ENCODE measurements at regions not wholly inside any gene's neighbourhood (a gene's known extent, or its start where the extent isn't known, plus 50 kb on each side); places are given as distances from the start of the nearest gene placed in this dataset.

DNA sequence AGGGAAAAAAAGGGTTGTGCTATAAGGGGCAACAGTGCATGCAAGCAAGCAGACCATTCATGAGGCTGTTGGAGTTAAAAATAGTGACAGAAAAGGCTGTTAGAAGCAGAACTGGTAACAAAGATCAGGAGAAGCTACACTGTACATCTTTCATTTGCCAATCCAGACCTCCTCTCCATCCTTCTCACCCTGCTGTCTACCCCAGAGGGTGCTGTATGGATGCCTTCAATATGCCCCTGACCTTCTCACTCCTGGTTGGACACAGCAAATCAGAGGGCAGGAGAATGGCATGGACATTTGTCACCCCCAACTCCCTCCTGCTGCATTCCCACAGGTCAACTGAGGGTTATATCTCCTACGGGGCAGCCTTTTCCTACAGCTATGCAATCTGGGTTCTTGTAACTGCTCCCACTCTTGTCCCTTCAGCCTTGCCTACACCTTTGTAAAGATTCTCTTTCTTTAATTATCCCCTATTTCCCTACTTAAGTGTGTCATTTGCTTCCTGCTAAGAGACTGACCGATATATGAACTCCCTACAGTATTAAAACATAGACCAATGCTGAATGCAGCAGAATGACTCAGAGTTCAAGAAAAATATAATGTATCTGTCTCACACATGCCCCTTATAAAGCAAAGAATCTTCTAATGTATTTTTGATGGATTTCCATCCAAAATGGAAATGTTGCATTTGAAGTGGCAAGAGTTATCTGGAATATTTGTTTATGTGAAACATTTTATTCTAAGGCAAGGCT lies 169.2 kb upstream of the NCKAP5 start:
- Histone ChIP-seq H3K9me3 (no peaks in the 10 kb centered on the region), H3K4me1 (no peaks in the 10 kb centered on the region), H3K27me3 (ENCODE audit: low read depth) (no peaks in the 10 kb centered on the region), H3K36me3 (replicated peaks) (no peaks in the 10 kb centered on the region), H3K4me3 (no peak overlapping the region)
- in situ Hi-C loops (cut with MboI; ENCODE audit: low sequenced_read_pairs), result no loop called here
- DNase-seq (ENCODE audit: low spot score in 2 of 2), result no peak

- DNase-seq (ENCODE audit: low spot score in 2 of 2), result no peak
- in situ Hi-C loops (cut with MboI; ENCODE audit: low sequenced_read_pairs), result no loop called here
- Histone ChIP-seq H3K36me3 (replicated peaks) (no peaks in the 10 kb centered on the region), H3K27me3 (ENCODE audit: low read depth) (no peaks in the 10 kb centered on the region), H3K4me3 (no peak overlapping the region), H3K4me1 (no peaks in the 10 kb centered on the region), H3K9me3 (no peaks in the 10 kb centered on the region)
Observed at GRCh38 chr2:133739039-133739438, 170.8 kb upstream of the NCKAP5 start.

DNA sequence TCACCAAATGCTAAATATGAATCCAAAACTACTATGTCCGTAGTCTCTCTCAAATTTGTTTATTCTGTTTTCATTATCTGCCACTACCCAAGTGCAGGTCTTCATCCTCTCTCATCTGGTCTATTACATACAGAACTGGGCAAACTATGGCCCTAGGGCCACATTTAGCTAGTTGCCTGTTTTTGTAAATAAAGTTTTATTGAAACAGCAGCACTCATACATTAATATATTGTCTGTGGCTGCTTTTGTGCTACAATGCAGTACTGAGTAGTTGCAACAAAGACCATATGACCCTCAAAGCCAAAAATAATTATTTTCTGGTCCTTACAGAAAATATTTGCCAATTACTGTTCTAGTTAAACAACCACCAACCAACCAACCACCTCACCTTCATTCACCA lies 172.2 kb upstream of the NCKAP5 start:
- Histone ChIP-seq H3K4me3 (no peak overlapping the region), H3K36me3 (replicated peaks) (no peaks in the 10 kb centered on the region), H3K4me1 (no peaks in the 10 kb centered on the region), H3K9me3 (no peaks in the 10 kb centered on the region), H3K27me3 (ENCODE audit: low read depth) (no peaks in the 10 kb centered on the region)
- DNase-seq (ENCODE audit: low spot score in 2 of 2), result no peak
- in situ Hi-C loops (cut with MboI; ENCODE audit: low sequenced_read_pairs), result no loop called here

GRCh38 chr2:133748007-133748700 lies 179.9 kb upstream of the NCKAP5 start:
- DNase-seq (ENCODE audit: low spot score in 2 of 2), result no peak
- Histone ChIP-seq H3K9me3 (no peaks in the 10 kb centered on the region), H3K36me3 (replicated peaks) (no peaks in the 10 kb centered on the region), H3K4me1 (no peaks in the 10 kb centered on the region), H3K27me3 (ENCODE audit: low read depth) (peaks cover 6% of the 10 kb centered on the region; the same call in 1 of the 2 replicates), H3K4me3 (no peak overlapping the region)
- in situ Hi-C loops (cut with MboI; ENCODE audit: low sequenced_read_pairs), result no loop called here

DNA sequence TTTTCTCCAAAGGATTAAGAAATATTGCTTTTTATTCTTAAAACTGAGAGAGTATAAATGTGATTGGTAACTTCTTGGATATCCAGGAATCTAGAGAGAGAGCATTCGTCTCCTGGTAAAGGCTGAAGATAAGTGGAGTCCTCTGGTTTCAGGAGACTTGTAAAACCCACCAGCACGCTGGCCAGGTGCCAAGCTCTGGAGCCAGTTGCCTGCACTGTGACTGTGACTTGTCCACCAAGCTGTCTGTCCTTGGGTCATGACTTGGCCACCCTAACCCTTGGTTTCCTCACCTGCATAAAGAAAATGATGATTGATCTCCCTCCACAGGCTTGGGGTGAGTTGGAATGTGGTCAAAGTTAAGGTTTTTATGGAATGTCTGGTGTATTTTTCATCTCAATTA lies 185.4 kb upstream of the NCKAP5 start:
- in situ Hi-C loops (cut with MboI; ENCODE audit: low sequenced_read_pairs), result no loop called here
- Histone ChIP-seq H3K4me3 (no peak overlapping the region), H3K4me1 (peaks cover 8% of the 10 kb centered on the region), H3K27me3 (ENCODE audit: low read depth) (peaks cover 6% of the 10 kb centered on the region; the same call in 1 of the 2 replicates), H3K9me3 (no peaks in the 10 kb centered on the region), H3K36me3 (replicated peaks) (no peaks in the 10 kb centered on the region)
- peak in 1 of 2 experiments; percentile 8 for DNase-seq (ENCODE audit: low spot score in 2 of 2)

DNA sequence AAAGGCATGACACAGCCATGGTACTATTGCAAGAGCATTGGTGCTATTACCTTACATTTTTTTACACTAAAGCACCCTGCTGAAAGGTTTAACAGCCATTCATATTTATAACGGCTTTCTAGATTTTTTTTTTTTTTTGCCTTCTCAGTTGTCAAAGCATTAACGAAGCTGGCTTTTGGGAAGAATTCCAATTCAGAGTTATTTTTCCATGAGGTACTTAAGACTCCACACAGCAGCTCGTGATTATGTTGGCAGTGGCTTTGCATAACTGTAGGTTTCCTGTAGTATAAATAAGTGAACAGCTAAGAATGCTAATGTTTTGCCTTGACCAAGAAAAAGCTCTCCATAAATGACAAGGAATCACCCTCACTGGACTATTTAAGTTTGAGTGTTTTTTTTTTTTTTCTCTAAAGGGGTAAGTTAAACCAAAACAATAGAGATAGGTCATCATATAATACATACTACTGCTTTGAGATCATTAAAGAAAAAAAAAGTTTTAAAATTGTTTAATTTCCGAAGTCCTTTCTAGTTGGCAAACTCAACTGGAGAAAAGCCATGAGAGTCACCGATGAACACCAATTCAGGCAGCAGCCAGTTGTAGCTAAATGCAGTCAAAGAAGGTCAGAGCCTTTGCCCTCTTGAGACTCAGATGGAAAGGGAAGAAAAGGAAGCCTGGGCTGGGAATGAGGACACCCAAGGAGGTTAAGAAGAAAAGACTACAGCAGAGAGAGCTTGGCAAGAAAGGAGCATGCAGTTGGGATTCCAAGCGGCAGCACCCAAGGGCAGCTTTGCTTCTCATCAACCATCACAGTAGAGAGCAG lies 187.4 kb upstream of the NCKAP5 start:
- in situ Hi-C loops (cut with MboI; ENCODE audit: low sequenced_read_pairs), result no loop called here

GRCh38 chr2:133756833-133757232 lies 188.6 kb upstream of the NCKAP5 start:
- Histone ChIP-seq H3K4me1 (peaks cover 8% of the 10 kb centered on the region), H3K36me3 (replicated peaks) (no peaks in the 10 kb centered on the region), H3K27me3 (ENCODE audit: low read depth) (no peaks in the 10 kb centered on the region), H3K4me3 (no peak overlapping the region), H3K9me3 (no peaks in the 10 kb centered on the region)
- in situ Hi-C loops (cut with MboI; ENCODE audit: low sequenced_read_pairs), result no loop called here
- no peak for DNase-seq (ENCODE audit: low spot score in 2 of 2)

More for the DNA sequence above, 187.4 kb upstream of the NCKAP5 start:
- Histone ChIP-seq H3K36me3 (replicated peaks) (no peaks in the 10 kb centered on the region), H3K4me3 (no peak overlapping the region), H3K4me1 (peaks cover 8% of the 10 kb centered on the region), H3K27me3 (ENCODE audit: low read depth) (peaks cover 6% of the 10 kb centered on the region; the same call in 1 of the 2 replicates), H3K9me3 (no peaks in the 10 kb centered on the region)
- DNase-seq (ENCODE audit: low spot score in 2 of 2), result peak; percentile 17 to 75

DNA sequence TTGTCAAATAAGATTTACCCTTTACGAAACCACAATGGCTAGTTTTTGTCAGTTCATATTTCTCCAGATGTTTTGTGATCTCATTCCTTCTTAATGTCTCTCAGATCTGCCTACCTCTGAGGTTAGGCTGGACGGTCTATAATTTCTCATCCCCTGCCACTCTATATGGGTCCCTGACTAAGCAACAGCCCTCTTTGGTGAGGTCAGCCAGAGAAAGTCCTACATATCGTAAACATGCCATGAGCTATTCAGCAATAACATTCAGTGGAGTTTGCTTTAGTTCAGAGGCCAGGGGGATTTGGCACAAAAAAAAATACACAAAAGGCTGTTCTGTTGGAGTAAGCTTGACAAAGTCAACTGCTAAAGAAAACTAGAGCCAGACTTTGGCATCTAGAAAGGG lies 192.1 kb upstream of the NCKAP5 start:
- no peaks in the 10 kb centered on the region for H3K27me3 ChIP-seq (ENCODE audit: low read depth)
- in situ Hi-C loops (cut with MboI; ENCODE audit: low sequenced_read_pairs), result no loop called here
- no peak for DNase-seq (ENCODE audit: low spot score in 2 of 2)
- H3K4me3 ChIP-seq, result no peak overlapping the region
- peaks cover 3% of the 10 kb centered on the region for H3K4me1 ChIP-seq
- no peaks in the 10 kb centered on the region for H3K9me3 ChIP-seq
- no peaks in the 10 kb centered on the region for H3K36me3 ChIP-seq (replicated peaks)

DNA sequence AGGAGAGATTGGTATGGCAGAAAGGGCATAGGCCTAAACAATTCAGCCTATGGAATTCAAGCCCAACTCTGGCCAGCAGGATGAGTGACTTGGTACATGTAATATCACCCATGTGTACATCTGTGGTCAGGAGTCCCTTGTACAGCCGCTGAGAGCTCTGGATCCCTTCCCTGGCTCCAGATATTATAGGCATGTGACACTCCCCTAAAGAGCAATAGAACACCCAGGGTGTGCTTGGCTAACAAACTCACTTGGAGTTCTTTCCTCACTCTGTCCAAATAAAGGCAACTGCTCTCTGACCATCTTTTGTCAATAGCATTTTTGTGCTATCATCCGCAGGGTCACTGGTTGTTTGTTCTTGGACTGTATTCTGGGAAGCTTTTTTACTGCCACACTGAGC lies 197.4 kb upstream of the NCKAP5 start:
- in situ Hi-C loops (cut with MboI; ENCODE audit: low sequenced_read_pairs), result no loop called here

DNA sequence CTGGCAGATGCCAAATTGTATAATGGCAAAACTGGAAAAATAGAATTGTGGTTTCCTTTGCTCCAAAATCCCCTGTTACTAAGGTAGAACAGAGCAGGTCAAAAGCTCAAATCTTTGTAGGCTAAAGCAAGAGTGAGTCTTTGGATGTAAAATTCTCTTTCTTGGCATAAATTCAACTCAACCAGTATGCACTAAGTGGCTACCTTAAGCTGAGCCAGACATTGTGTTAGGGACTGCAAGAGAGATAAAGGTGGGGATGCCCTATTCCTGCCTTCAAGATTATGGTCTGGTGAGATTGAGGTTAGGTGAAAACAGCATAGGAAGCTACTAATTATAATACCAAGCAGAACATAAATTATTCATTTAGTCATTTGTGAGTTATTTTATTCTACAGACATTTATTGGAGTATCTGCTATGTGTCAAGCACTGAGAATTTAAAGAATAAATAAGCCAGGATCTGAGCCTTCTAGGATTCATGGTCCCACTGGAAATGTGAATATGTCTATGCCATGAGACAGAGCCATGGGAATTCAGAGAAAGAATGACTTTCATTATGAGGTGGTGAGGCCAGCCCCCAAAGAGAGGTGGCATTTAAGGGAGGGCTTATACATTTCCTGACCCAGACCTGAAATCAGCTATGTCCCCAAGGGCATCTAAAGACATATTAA lies 198.0 kb upstream of the NCKAP5 start:
- H3K4me1 ChIP-seq, result no peaks in the 10 kb centered on the region
- H3K9me3 ChIP-seq, result no peaks in the 10 kb centered on the region
- no peaks in the 10 kb centered on the region for H3K36me3 ChIP-seq (replicated peaks)
- DNase-seq (ENCODE audit: low spot score in 2 of 2), result no peak
- in situ Hi-C loops (cut with MboI; ENCODE audit: low sequenced_read_pairs), result no loop called here
- no peak overlapping the region for H3K4me3 ChIP-seq
- 0 out of 2 replicates have a peak, but pooled peaks cover 4% of the 10 kb centered on the region for H3K27me3 ChIP-seq (ENCODE audit: low read depth)

More for the DNA sequence above, 197.4 kb upstream of the NCKAP5 start:
- no peak overlapping the region for H3K4me3 ChIP-seq
- no peaks in the 10 kb centered on the region for H3K9me3 ChIP-seq
- H3K27me3 ChIP-seq (ENCODE audit: low read depth), result 0 out of 2 replicates have a peak, but pooled peaks cover 4% of the 10 kb centered on the region
- no peaks in the 10 kb centered on the region for H3K36me3 ChIP-seq (replicated peaks)
- no peaks in the 10 kb centered on the region for H3K4me1 ChIP-seq
- no peak for DNase-seq (ENCODE audit: low spot score in 2 of 2)

DNA sequence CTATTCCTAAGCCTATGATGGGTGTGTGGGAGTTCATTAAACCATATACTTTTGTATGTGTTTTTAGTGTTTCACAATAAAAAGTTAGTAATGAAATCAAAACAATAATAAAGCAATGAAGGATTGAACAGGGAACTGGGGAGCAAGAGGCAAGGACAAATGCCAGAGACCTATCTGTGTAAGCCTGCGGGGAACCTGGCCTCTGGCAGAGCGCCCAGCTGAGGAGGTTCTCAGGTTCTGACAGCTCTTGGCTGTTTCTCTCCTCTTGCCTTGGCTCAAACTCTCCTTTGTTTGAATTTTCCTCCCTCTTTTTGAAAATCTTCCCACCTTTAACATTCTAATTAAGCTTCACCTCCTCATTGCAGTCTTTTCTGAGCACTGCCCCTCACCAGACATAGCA lies 200.0 kb upstream of the NCKAP5 start:
- no peak overlapping the region for H3K4me3 ChIP-seq
- in situ Hi-C loops (cut with MboI; ENCODE audit: low sequenced_read_pairs), result no loop called here
- no peak for DNase-seq (ENCODE audit: low spot score in 2 of 2)

DNA sequence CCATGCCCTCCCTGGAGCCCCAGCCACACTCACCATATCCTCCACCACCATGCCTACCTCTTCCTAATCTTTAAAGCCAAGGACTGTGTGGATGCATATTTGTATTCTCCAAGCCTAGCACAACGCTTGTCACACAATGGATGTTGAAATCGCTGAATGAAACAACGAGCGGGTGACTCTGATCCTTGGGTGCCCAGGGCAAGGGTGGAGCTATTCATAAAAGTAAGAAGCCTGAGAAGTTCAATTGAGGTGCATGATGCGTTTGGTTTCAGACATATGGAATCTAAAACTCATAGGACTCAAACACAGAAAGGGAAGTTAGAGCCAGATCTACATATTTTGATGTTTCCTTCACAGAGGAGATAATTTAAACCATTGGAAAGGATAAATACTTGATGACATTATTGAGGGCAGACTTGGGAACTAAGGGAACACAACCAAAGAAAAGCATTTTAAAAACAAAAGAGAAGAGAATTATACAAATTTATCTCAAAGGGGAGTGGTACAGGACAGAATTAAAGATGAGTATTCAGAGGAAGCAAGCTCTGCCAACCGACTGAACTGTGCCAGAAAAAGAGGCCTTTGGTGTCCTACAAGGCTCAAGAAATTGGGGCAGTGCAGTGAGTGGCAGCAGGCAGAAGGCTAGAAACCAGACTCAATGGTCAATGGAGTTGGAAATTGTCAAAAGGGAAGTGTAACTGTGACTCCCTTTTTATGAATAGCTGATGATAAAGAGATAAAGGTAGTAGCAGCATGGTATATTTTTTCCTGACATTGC lies 200.6 kb upstream of the NCKAP5 start:
- no peak for DNase-seq (ENCODE audit: low spot score in 2 of 2)
- Histone ChIP-seq H3K4me1 (no peaks in the 10 kb centered on the region), H3K27me3 (ENCODE audit: low read depth) (peaks cover 7% of the 10 kb centered on the region; the same call in 1 of the 2 replicates), H3K9me3 (no peaks in the 10 kb centered on the region), H3K4me3 (no peak overlapping the region), H3K36me3 (replicated peaks) (no peaks in the 10 kb centered on the region)
- in situ Hi-C loops (cut with MboI; ENCODE audit: low sequenced_read_pairs), result no loop called here

More for the DNA sequence above, 200.0 kb upstream of the NCKAP5 start:
- Histone ChIP-seq H3K9me3 (no peaks in the 10 kb centered on the region), H3K36me3 (replicated peaks) (no peaks in the 10 kb centered on the region), H3K27me3 (ENCODE audit: low read depth) (peaks cover 7% of the 10 kb centered on the region; the same call in 1 of the 2 replicates), H3K4me1 (no peaks in the 10 kb centered on the region)
